GM21825 (cell line): ENCODE measurements at regions not wholly inside any gene's neighbourhood (a gene's known extent, or its start where the extent isn't known, plus 50 kb on each side); places are given as distances from the start of the nearest gene placed in this dataset.
"Not testable (repeated sequence)": the region's sequence is repeated elsewhere in the genome, so short reads cannot be mapped to it uniquely, and the experiment has no call there.

Experiments
- ATAC-seq: cut with Tn5 transposase; IDR thresholded peaks from one replicate; pipeline ENCODE4 v1.9.1; 2021; ENCODE audit warnings: mild to moderate bottlenecking, moderate library complexity; ENCODE audit not compliant: unreplicated experiment

DNA sequence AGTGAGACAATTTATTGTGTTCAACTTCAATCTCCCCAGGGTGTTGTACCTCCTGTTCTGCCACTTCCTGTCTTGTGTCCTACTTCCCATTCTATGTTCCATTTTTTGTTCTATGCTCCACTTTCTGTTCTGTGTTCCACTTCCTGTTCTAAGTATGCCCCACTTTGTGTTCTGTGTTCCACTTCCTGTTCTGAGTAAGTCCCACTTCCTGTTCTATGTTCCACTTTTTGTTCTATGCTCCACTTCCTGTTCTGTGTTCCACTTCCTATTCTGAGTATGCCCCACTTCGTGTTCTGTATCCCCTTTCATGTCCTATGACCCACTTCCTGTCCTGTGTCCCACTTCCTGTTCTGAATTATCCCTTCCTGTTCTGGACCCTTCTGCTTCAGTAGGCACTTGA, 732.7 kb downstream of the TBC1D22A start:
- no peak for ATAC-seq

DNA sequence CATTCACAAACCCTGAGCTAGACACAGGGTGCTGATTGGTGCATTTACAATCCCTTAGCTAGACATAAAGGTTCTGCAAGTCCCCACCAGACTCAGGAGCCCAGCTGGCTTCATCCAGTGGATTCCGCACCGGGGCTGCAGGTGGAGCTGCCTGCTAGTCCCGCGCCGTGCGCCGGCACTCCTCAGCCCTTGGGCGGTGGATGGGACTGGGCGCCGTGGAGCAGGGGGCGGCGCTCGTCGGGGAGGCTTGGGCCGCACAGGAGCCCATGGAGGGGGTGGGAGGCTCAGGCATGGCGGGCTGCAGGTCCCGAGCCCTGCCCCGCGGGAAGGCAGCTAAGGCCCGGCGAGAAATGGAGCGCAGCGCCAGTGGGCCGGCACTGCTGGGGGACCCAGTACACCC, 725.7 kb downstream of the TBC1D22A start:
- not testable (repeated sequence) for ATAC-seq

DNA sequence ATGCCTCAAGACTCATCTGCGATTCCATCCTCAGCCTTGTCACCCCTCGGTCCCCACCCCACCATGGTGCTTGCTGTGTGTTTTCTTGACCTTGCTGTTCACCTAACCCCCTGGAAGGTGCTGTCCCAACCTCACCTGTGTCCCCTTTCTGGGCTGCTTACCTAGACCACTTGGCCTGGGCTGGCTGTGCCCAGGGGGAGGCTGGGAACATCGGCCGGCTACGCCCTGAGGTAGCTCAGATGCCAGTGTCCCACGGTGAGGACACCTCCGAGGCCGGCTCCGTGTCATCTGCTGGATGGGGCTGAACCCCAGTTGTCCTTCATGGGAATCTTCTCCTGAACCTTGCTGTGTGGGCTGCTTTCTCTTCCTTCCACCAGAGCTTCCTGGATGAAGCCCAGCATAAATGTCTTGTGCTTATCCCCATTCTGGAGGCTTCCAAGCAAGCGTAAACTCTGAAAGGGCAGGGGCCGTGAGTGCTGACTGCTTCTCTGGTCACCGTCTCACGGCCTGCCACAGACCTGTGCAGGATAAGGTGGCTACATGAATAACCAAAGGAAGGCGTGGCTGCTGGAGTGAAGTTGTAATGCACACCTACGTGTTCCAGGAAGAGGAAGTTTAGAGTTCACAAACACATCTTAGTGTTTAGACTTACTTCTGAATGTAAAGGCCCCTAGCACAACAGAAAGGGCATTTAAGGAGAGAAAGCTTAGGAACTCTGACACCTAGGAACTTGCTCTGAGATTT, 724.3 kb downstream of the TBC1D22A start:
- ATAC-seq = no peak

DNA sequence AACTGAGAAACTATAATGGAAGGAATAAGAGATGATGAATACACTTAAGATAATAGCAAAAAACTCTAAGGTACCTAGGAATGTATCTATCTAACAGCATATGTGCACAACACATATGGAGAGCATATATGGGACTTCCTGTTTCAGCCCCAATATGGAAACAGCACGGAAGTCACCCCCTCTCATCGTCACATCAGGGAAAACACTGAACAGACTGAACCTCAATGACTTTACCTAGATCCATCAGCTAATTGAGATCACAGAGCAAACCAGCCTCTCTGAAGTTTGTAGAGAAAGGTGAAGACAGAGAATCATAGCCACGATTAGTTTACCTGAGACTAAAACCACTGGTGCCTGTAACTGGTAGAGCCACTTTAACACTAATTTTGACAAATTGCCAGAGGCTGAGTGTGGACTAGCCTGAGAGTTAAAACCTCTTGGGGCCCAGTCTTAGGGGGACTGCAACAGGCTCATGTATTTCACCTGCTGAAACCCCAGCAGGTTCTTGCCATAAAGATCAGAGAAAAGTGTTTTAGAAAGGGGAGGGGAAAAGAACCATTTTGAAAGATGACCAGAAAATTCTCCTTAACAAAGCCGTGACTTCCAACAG, 722.6 kb downstream of the TBC1D22A start:
- no peak for ATAC-seq

DNA sequence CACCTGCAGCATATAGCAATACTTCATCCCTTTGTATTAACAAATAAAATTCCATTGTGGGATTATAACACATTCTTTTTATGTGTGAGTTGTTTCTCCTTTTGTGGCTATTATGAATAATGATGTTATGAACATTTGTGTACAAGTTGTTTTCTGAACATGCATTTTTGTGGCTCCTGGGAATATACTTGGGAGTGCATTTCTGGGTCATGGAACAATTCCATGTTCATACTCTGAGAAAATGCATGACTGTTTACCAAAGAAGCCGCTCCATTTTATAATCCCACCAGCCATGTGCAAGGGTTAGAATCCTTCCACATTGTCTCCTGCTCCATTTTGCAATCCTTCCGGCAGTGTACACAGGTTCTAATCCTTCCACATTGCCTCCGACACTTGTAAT, 713.8 kb downstream of the TBC1D22A start:
- no peak for ATAC-seq

DNA sequence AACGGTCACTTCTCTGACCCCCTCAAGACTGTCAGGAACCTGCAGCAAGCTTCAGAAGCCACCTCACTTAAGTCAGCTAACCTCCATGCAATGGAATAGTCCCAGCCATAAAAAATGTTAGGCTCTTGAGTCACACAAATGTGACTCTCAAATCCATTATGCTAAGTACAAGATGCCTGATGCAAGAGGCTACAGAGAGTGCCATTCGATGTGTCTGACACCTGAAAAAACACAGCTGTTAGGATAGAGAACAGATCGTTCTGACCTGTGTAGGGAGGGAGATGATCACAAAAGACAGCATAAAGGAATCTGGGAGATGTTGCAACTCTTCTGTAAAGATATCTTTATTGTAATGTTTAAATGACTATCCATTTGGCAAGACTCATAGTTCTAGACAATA, 712.4 kb downstream of the TBC1D22A start:
- ATAC-seq = no peak

DNA sequence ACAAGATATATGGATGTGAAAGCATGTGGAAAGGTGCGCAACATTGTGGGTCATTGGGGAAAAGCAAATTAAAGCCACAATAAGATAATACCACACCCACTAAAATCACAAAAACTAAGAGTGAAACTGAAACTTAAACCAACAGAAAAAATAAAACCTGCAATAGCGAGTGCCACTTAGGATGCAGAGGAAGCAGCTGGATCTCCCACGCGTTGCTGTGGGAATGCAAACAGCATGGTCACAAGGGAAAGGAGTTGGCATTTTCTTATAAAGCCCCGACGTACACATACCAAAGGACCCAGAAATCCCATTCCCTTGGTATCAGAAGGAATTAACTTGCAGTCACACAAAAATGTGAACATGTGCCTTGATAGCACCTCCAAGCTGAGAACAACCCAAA, 712.0 kb downstream of the TBC1D22A start:
- ATAC-seq = no peak

DNA sequence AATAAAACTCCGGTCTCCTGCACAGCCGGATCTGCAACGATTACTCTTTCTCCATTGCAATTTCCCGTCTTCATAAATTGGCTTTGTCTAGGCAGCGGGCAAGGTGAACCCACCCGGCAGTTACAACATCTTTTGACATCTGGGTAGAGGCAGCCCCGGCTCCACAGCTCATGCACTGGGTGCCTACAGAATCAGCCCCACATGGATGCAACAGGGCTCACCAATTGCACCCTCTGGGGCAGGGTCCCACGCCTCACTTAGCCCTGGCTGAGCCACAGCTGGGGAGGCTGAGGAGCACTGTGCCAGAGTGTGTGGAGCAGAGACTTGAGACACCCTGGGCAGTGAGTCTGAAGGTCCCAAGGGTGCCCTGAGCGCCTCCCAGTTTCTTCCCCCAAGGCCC, 710.2 kb downstream of the TBC1D22A start:
- no peak for ATAC-seq

DNA sequence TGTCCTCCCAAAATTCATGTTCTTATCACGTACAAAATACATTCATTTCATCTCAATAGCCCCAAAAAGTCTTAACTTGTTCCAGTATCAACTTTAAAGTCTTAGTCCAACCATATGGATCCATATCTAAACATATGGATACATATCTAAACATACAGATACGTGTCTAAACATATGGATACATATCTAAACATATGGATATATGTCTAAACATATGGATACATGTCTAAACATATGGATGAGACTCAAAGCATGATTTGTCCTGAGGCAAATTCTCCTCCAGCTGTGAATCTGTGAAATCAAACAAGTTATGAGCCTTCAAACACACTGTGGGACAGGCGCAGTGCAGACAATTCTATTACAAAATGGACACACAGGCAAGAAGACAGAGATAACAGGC, 709.0 kb downstream of the TBC1D22A start:
- ATAC-seq = no peak

DNA sequence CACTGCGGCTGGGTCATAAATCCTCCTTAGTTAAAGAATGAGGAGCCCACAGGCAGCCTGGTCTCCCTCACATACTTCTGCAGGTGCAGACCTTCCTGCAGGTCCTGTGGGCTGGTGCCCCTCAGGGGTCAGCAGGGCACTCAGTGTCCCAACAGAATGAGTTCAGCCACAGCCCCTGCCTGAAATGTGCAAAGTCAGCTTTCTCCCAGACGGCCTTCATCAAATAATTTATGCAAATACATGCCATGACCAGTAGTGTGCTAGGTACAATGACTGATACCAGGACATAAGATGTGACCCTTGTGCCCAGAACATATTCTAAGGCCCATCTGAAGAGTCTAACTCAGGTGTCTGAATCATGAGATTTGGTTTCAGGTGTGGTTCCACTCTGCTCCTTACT, 703.4 kb downstream of the TBC1D22A start:
- ATAC-seq = no peak

DNA sequence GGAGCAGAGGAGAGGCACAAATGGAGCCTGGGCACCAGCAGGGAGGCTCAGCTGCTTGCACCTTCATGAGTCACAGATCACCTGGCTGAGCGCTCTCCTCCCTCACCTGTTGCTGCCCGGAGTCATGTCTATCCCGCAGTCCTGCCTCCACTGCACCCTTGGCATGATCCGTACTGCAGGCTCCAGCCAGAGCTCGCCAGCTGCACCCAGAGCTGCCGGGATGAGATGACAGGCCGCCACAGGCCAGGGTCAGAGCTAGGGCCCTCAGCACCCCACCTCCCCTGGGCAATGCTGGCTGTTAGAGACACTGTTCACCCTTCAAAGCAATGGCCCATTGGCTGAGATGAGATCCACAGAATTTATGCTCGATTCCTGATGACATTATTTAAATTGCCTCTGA, 702.8 kb downstream of the TBC1D22A start:
- ATAC-seq = no peak

DNA sequence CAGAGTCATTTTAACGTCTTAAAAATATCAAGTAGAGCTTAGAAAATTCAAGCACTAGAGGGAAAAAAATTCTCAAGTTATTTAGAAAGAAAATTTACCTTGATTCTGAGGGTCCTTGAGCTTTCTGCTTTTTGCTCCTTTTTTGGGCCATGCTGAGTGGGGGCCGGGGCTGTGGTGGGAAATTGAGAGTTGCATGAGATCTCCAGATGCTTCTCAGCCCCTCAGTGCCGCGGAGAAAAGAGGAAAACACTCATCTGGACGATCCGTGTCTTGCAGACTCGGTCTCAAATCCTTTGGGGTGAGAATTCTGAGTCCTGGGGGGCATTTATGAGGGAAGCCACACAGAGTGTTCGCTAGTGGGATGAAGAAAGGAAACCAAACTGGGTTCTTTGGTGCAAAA, 700.8 kb downstream of the TBC1D22A start:
- no peak for ATAC-seq

DNA sequence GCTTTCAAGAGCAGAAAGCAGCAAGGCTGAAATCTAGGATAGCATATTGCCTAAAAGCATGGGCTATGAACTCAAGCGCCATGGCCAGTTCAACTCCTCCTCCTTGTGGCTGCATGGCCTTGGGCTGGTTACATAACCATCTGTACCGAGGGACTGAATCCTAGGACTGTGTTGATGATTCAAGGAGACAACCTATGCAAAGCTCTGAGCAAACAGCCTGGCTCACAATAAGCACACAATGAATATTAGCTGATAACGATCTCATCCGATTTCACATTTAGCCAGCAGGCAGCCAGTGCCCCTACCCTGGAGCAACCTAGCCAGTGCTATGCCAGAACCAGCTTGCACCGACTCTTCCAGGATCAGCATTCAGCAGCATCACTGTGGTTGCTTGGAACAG, 698.4 kb downstream of the TBC1D22A start:
- ATAC-seq = no peak

DNA sequence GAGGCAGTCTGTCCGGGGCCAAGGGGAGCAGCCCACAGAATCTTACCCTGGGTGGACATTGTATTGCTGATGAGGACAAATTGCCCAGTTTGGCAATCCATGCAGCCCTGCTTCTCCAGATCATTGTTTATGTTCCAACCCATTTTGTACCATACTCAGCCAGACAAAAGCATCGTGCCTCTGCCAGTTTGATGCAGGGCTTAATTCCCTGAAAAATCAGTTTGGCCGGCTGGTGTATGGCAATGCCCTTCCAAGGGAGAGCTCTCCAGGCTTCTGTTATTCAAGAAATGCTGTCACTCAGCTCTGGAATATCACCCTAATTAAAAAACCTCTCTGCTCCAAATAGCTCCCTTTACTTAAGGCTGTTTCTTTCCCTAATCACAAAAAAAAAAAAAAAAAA, 697.7 kb downstream of the TBC1D22A start:
- ATAC-seq = no peak

DNA sequence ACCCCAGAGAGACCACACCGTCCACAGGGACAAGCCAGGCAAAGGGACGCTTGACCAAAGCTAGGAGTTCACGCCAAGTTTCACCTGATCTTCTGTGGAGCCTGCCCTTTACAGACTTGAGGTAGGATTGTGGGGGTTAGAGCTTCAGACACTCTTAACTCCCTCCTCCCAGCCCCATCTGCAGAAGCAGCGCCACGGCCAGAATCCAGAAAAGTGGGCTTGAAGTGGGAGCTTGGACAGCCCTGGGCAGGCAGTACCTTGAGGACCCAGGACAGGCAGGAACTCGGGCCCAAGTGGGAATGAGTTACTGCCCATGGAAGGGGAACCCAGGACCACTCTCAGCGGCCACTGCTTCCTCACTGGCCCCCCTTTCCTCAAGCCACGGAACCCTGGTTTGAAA, 695.9 kb downstream of the TBC1D22A start:
- no peak for ATAC-seq

DNA sequence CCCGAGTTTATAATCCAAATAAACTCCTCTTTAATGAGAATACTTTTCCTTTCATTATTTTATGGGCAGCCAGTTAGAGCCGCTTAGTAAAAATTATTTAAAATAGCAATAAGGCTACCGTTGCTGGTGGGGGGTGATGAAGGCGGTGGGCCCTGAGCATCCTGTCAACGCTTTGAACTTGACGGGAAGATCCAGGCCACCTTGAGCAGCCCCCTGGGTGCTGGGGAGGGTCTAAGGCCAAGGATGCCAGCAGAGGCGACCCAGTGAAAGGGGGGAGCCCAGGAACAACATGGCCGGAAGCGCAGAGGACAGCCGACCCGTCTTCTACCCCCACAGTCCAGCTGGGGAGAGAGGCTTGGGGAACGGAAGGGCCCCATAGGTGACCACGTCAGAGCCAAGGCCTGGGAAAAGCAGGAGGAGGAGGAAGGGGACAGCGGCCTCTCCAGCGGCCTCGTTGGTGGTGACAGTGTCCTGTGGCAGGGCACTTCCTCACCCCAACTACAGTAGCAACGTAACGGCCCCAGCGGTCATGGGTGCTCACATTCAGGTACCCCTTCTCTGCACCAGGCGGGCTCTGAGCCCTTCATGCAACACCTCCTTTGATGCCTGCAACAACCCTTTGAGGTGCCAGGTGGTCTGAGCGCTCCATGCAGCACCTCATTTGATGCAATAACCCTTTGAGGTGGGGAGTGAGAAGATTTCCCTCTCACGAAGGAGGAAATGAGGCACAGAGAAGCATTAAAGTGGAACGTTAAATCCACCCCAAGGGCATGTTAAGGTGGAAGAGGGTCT, 695.3 kb downstream of the TBC1D22A start:
- ATAC-seq = no peak

DNA sequence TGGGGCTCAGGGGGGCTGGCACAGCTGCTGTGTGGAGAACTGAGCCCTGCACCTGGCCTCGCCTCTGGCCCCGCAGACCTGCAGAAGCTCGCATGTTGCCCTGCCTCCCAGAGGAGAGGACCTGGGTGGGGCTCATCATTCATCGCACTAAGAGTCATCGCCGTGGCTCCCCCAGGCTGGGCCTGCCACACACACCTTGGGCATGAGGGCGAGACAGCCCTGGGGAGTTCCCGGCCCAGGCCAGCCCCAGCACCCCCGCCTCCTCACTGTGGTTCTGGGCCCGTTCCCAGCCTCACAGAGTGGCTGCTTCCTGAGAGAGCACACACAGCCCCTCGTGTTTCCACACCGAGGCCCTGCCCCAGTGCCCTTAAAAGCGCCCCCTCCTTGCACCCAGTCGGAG, 694.6 kb downstream of the TBC1D22A start:
- ATAC-seq = no peak

DNA sequence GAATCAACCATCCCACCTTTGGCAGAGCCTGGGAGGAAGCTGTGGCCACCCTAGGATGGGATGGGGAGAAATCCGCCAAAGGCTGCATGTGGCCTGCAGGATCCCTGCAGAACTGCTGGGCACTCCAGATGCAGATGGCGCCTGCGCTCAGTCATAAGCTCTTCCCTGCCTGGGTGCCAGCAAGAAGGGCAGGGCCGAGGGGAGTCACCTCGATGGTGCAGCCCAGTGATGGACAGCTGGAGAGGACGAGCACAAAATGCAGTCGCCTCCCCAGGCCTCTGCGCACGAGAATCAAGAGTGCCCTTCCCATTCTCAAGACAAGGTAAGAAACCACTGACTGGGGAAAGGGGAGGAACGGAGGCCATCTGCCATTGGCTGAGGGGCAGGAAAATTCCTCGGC, 693.6 kb downstream of the TBC1D22A start:
- no peak for ATAC-seq

DNA sequence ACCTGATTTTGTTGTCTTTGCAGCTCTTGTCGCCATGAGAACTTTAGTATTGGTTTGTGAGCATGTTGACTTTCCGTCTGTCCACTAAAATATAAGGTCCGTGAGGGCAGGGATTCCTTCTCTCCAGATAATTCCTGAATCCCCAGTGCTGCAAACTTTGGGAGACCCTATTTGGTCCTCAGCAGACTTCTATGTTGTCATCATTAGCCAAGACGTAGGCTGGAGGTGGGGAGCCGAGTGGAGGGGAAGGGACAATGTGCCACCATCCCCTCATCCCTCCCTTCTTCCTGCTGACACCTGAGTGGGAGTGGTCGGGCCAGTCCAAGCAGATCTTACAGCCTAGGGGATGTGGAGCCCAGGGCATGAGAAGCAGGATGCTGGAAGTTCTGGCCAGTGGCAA, 690.6 kb downstream of the TBC1D22A start:
- ATAC-seq = no peak

DNA sequence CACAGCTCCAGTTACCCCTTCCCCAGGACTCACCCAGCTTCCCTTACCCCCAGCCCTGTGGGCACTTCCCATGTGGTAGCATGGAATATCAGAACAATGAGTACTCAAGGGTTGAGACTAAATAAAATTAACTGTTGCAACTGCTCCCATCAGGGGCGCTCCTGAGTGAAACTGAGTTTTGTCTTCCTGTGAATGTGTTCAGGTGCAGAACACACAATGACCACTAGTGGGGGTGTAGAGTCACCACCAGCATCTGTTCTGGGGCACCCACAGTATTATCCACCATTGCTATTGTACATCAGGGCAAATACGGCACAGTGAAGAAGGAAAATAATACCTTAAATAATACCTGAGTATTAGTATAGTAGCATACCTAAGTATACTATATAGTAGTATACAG, 689.7 kb downstream of the TBC1D22A start:
- ATAC-seq = no peak

DNA sequence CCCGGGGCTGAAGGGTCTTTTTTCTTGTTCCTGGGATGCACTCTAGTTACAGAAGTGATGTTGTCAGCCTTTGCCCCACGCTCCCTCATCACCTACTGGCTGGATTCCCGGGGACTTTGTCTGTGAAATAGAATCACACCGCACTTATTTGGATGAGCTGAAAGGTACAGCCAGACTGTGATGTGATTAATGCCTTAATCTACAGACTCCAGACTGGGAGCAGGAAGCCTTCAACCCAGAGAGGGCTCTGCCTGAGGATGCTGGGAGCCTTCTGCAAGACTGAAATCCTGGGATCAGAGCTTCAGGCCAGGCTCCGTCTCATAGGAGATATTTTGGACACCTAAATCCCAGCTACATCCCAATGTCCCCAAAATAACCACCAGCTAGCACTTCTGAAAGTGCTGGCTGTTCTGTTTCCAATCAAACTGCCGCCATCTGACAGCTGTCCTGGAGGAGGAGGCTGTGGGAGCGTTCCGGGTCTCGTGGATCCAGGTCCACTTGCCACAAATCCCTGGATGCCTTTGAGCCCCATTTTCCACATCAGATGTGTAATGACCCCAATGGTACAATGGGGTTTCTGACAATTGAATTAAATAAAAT, 688.5 kb downstream of the TBC1D22A start:
- ATAC-seq = no peak
